ENCODE measurements at regions not wholly inside any gene's neighbourhood (a gene's known extent, or its start where the extent isn't known, plus 50 kb on each side); places are given as distances from the start of the nearest gene placed in this dataset.
"Not testable (repeated sequence)": the region's sequence is repeated elsewhere in the genome, so short reads cannot be mapped to it uniquely, and the experiment has no call there.

- DNase-seq (ENCODE audit: low read depth) = no peak
Measured at GRCh38 chr13:64202517-64202916, 2786.9 kb upstream of the PCDH20 start.

GRCh38 chr13:64197232-64197631 is 2781.6 kb upstream of the PCDH20 start:
- no peak for DNase-seq (ENCODE audit: low read depth)

GRCh38 chr13:64186503-64187250 is 2771.0 kb upstream of the PCDH20 start:
- DNase-seq (ENCODE audit: low read depth) = no peak

- no peak for DNase-seq (ENCODE audit: low read depth)
Measured at GRCh38 chr13:64186071-64186470, 2770.4 kb upstream of the PCDH20 start.

GRCh38 chr13:64180756-64181155 is 2765.1 kb upstream of the PCDH20 start:
- DNase-seq (ENCODE audit: low read depth) = no peak

GRCh38 chr13:64165826-64166225 is 2750.2 kb upstream of the PCDH20 start:
- DNase-seq (ENCODE audit: low read depth) = no peak

GRCh38 chr13:64164435-64164834 is 2748.8 kb upstream of the PCDH20 start:
- no peak for DNase-seq (ENCODE audit: low read depth)

- no peak for DNase-seq (ENCODE audit: low read depth)
Measured at GRCh38 chr13:64160479-64160878, 2744.8 kb upstream of the PCDH20 start.

GRCh38 chr13:64158908-64159307 is 2743.3 kb upstream of the PCDH20 start:
- no peak for DNase-seq (ENCODE audit: low read depth)

GRCh38 chr13:64154514-64154913 is 2738.9 kb upstream of the PCDH20 start:
- DNase-seq (ENCODE audit: low read depth) = peak; percentile 2

GRCh38 chr13:64130600-64130999 is 2715.0 kb upstream of the PCDH20 start:
- no peak for DNase-seq (ENCODE audit: low read depth)

GRCh38 chr13:64130171-64130570 is 2714.5 kb upstream of the PCDH20 start:
- no peak for DNase-seq (ENCODE audit: low read depth)

- no peak for DNase-seq (ENCODE audit: low read depth)
Measured at GRCh38 chr13:64127856-64128255, 2712.2 kb upstream of the PCDH20 start.

- DNase-seq (ENCODE audit: low read depth) = no peak
Measured at GRCh38 chr13:64127192-64127591, 2711.5 kb upstream of the PCDH20 start.

GRCh38 chr13:64121023-64121709 is 2705.5 kb upstream of the PCDH20 start:
- not testable (repeated sequence) for DNase-seq (ENCODE audit: low read depth)

- no peak for DNase-seq (ENCODE audit: low read depth)
Measured at GRCh38 chr13:64099994-64100393, 2684.3 kb upstream of the PCDH20 start.

- no peak for DNase-seq (ENCODE audit: low read depth)
Measured at GRCh38 chr13:64090311-64090710, 2674.7 kb upstream of the PCDH20 start.

GRCh38 chr13:64088491-64088890 is 2672.8 kb upstream of the PCDH20 start:
- no peak for DNase-seq (ENCODE audit: low read depth)

- DNase-seq (ENCODE audit: low read depth) = no peak
Measured at GRCh38 chr13:64087624-64088023, 2672.0 kb upstream of the PCDH20 start.

GRCh38 chr13:64083811-64084210 is 2668.2 kb upstream of the PCDH20 start:
- DNase-seq (ENCODE audit: low read depth) = no peak

GRCh38 chr13:64083396-64083795 is 2667.7 kb upstream of the PCDH20 start:
- no peak for DNase-seq (ENCODE audit: low read depth)

GRCh38 chr13:64078480-64078936 is 2662.9 kb upstream of the PCDH20 start:
- no peak for DNase-seq (ENCODE audit: low read depth)

GRCh38 chr13:64078025-64078424 is 2662.4 kb upstream of the PCDH20 start:
- DNase-seq (ENCODE audit: low read depth) = no peak

All from renal cortical epithelial cell (primary cell).